H1 (cell line): ENCODE measurements at regions not wholly inside any gene's neighbourhood (a gene's known extent, or its start where the extent isn't known, plus 50 kb on each side); places are given as distances from the start of the nearest gene placed in this dataset.

Experiments
- FOSL1 ChIP-seq: IDR thresholded peaks from 2 replicates; pipeline ENCODE4 v1.6.1; 2011; ENCODE audit warnings: mild to moderate bottlenecking, low read depth, low read length, moderate library complexity; ENCODE audit not compliant: insufficient read depth
- GTF2F1 ChIP-seq: IDR thresholded peaks from 2 replicates; pipeline ENCODE4 v1.6.1; 2012; ENCODE audit warnings: low read depth, low read length, improper control_type of control experiment, borderline replicate concordance
- HDAC6 ChIP-seq: IDR thresholded peaks from one replicate; pipeline ENCODE4 v1.7.1; 2012; ENCODE audit warnings: low read depth, mild to moderate bottlenecking, inconsistent platforms, low read length, moderate library complexity
- JUND ChIP-seq: IDR thresholded peaks from 2 replicates; pipeline ENCODE4 v1.6.1; 2011; ENCODE audit warnings: mild to moderate bottlenecking, improper control_type of control experiment, low read length
- POU5F1 ChIP-seq: IDR thresholded peaks from 2 replicates; pipeline ENCODE4 v1.6.1; 2011; ENCODE audit warnings: low read depth, mild to moderate bottlenecking, low read length, moderate library complexity
- RNF2 ChIP-seq: fragments of 200-900, 300-1000 bp; sonication (generic); IDR thresholded peaks from 2 replicates; pipeline ENCODE4 v1.7.1; 2016; ENCODE audit warnings: borderline replicate concordance, low read depth, mild to moderate bottlenecking, antibody characterized with exemption, low read length; ENCODE audit not compliant: poor library complexity, severe bottlenecking; ENCODE audit errors: missing control alignments
- TBP ChIP-seq: IDR thresholded peaks from 2 replicates; pipeline ENCODE4 v1.6.1; 2011; ENCODE audit warnings: low read depth, low read length, improper control_type of control experiment

- no peak for TF ChIP-seq RNF2
- no peak for TF ChIP-seq HDAC6
- TF ChIP-seq FOSL1 = no peak
- no peak for TF ChIP-seq GTF2F1
- no peak for TF ChIP-seq TBP
- TF ChIP-seq JUND = no peak
- no peak for TF ChIP-seq POU5F1
These were observed 492.2 kb upstream of the PKN2 start (continued) for GRCh38 chr1:88191917-88192316.
